Skeletal muscle cell (primary cell): ENCODE measurements at regions not wholly inside any gene's neighbourhood (a gene's known extent, or its start where the extent isn't known, plus 50 kb on each side); places are given as distances from the start of the nearest gene placed in this dataset.

Source experiments
- DNase-seq: peaks from one replicate; pipeline ENCODE4 v3.0.0-alpha.2; 2010; ENCODE audit warnings: low read depth
- H3K4me3 ChIP-seq: 2 replicates; pipeline ENCODE4 v1.5.1; 2011; ENCODE audit warnings: low read depth, mild to moderate bottlenecking, control low read depth, low read length, moderate library complexity

GRCh38 chr5:173451651-173452050 is 123.4 kb upstream of the STC2 start:
- no peak overlapping the region for H3K4me3 ChIP-seq
- DNase-seq, result no peak

DNA sequence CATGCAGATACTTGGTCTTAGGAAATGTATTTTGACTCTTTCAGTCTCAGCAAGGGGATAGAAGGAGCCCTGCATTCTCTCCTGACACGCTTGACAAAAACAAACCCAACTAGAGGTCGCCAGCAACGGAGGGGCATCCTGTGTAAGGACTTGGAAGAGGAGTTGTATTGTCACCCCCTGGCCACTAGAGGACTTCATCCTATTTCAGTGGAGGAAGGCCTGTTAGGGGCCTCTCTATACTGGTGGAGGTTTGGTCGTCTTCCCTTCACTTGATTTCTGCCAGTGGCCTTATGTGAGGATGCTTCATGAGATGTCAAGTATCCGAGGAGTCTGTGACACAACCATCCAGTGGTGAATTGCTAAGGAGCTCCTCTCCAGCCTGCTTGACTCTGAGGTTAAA is 122.8 kb upstream of the STC2 start:
- no peak overlapping the region for H3K4me3 ChIP-seq
- no peak for DNase-seq

DNA sequence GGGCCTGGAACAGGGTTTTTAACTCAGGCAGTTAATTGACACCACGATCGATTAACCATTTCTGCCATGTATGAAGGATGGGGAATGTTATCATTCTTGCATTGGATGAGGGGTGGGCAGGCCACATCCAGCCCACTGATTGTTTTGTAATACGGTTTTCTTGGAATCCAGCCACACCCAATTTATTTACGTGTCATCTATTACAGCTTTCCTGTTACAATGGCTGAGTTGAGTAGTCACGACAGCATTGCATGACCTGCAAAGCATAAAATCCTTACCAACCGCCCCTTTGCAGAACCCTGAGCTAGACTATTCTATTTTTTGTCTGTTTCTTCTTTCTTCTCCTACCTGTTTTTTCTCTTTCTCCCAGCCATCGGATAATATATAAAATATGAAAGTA is 122.0 kb upstream of the STC2 start:
- H3K4me3 ChIP-seq, result no peak overlapping the region
- DNase-seq, result no peak

- H3K4me3 ChIP-seq, result no peak overlapping the region
- DNase-seq, result no peak
Observed at GRCh38 chr5:173448856-173449255, 120.6 kb upstream of the STC2 start.

DNA sequence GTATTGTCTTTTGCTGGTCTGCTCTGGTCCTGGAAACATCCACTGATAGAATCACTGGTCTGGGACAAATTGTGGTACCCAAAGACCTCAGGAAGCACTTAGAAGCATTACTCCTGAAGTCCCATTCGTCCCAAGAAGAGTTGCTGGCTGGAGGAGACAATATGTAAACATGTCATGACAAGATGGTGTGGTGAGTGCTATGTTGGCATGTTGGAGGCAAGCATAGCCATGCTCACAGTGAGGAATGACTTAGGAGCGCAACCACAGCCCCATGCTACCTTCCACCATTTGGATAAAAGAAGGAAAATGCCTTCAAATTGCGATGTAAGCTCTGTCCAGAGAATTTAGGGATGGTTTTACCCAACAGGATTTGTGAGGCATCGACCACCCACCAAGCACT is 115.8 kb upstream of the STC2 start:
- no peak overlapping the region for H3K4me3 ChIP-seq
- DNase-seq, result no peak

DNA sequence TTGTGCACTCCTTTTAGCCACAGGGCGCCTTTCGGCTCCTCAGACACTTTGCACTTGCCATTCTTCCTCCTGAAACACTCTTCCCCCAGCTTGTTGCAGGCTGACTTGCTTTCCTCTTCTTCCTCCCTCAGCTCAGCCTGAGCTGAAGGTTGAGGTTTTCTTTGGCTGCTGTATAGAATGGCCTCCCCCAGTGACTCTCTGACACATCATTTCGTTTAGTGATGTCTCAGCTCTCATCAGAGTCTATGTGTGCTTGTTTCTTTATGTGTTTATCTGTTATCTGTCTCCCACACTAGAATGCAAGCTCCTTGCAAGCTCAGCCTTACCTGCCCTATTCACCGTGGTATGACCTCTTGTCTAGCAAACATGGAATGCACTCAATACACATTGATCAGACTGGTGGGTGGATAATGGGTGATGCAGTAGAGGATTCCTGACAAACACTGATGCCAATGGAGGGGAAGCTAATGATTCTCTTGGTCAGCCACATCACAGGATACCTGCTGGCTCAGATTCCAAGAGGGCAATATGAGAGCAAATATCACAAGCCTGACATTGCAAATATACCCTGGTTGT is 112.9 kb upstream of the STC2 start:
- H3K4me3 ChIP-seq, result no peak overlapping the region
- DNase-seq, result no peak

GRCh38 chr5:173438951-173439350 is 110.7 kb upstream of the STC2 start:
- no peak overlapping the region for H3K4me3 ChIP-seq
- DNase-seq, result no peak

GRCh38 chr5:173435447-173435846 is 107.2 kb upstream of the STC2 start:
- no peak for DNase-seq
- H3K4me3 ChIP-seq, result no peak overlapping the region

DNA sequence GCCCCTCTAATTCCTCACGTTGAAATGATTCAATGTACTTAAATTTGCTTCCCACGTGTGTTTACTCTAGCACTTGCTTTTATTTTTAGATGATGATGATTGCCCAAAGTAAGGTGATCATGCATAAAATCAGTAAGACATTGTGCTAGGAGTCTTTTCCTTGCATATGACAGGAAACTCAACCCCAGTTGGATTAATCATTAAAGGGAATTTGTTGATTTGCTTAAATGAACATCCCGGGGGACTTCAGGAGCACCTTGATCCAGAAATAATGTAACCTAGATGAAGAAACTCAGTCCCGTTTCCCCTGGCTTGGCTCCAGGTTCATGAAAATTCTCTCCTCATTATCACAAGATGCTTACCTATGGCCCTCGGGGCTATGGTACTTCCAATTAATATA is 106.1 kb upstream of the STC2 start:
- no peak overlapping the region for H3K4me3 ChIP-seq
- DNase-seq, result no peak

GRCh38 chr5:173430394-173430793 is 102.2 kb upstream of the STC2 start:
- no peak overlapping the region for H3K4me3 ChIP-seq
- DNase-seq, result no peak

- no peak overlapping the region for H3K4me3 ChIP-seq
- no peak for DNase-seq
Observed at GRCh38 chr5:173429489-173430150, 101.4 kb upstream of the STC2 start.

GRCh38 chr5:173423452-173424117 is 95.4 kb upstream of the STC2 start:
- DNase-seq, result no peak

GRCh38 chr5:173420108-173420507 is 91.9 kb upstream of the STC2 start:
- H3K4me3 ChIP-seq, result no peak overlapping the region
- DNase-seq, result no peak

More at GRCh38 chr5:173423452-173424117, 95.4 kb upstream of the STC2 start:
- H3K4me3 ChIP-seq, result no peak overlapping the region

DNA sequence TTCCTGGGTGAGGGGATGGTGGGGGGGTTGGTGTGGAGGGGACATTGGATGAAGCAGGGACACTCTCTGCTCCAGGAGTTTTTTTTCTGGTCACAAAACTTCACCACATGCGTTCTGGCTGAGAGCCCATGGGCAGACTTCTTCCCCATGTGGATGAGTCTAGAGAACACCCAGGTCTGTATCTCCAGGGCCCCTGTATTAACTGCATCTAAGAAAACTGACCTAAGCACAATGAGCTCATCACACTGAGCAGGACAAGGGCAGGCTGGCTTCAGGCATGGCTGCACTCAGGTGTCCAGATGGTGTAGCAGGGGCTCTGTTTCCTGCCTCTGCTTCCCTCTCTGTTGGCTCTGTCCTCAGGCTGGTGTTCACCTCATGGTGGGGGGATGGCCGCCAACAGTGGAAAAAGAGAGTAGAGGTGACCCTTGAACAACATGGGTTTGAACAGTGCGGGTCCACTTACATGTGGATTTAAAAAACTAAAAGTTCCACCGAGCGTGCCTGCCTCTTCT is 85.3 kb upstream of the STC2 start:
- H3K4me3 ChIP-seq, result no peak overlapping the region
- DNase-seq, result no peak

DNA sequence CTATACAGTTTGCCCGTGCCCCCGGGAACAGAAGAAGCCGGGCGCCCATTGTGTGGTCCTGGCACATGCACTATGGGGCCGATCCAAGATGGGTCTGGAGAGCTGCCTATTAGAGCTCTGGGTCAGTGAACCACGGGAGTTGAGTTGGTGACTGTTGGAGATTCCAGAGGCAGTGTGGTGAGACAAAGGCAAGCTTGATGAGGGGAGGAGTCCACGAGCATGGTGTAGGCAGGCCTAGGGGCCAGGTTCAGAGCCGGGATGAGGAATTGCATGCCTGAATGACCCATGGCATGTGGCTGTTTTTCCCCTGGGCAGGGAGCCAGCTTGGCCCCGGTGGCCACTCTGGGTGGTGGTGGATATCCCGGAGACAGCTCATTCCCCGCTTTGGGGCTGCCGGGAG is 84.4 kb upstream of the STC2 start:
- DNase-seq, result no peak
- no peak overlapping the region for H3K4me3 ChIP-seq

GRCh38 chr5:173411791-173412555 is 83.8 kb upstream of the STC2 start:
- no peak overlapping the region for H3K4me3 ChIP-seq
- no peak for DNase-seq

DNA sequence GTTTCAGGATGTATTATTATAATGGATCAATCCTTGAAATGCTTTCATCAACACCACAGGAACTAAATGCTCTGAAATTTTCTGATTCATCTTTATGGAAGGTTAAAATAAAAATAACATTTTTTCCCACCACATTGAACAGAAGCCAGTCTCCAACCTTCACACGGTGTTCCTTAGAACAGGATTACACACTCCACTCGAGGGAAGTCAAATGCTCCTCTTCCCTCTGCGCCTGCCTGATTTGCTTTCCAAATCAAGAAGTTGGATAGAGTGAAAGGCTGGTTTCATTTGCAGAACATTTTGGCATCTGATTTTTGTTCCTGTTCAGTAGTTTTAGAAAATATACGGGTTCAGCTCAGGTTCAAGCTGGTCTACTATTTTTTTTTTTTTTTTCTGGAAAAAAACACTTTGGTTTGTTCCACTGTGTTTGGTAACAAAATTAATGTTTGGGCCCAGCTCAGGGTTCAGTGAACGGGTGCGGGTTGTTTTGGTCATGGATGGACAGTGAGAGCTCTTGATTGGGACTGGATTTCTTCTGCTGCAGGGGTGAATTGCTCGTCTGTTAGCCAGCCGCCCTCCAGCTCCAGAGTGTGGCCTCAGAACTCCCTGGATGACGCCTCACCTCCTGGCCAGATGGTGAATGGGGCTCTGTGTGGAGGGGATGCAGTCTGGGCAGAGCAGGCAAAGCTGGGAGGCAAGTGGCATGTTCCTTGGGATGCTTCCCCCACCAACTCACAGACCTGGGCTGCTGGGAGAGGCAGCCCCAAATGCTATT is 82.4 kb upstream of the STC2 start:
- DNase-seq, result no peak
- no peak overlapping the region for H3K4me3 ChIP-seq

DNA sequence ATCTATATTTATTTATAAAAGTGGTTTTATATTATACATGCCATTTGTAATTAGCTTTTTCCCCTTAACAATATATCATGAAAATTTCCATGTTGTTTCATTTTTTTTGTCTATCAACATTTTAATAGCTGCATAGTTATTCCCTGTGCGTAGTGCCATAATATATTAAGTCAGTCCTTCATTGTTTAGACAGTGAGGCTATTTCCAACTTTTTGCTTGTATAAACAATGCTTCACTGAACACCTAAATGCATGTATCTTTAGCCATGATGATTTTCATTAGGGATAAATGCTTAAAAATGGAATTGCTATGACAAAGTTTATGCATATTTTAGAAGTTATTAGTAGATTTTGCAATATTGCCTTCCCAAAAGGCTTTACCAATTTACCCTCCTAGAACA is 80.7 kb upstream of the STC2 start:
- no peak overlapping the region for H3K4me3 ChIP-seq
- DNase-seq, result no peak

DNA sequence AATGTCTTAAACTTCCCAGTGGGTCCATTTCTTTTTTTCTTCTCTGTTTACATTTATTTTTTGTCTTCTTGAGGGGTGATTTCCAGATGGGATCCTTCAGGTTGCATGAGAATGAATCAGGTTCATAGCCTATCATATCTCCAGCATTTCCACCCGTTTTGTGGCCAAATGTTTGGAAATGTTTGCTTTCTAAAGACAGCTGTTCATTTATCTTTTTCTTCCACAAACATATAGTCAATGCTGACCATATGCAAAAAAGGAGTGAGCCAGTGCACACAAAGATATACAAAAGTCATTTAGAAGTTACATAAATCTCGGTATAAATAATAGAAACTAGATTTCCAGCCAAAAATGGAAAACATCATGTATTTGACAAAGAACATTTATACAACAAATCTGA is 71.6 kb upstream of the STC2 start:
- no peak for DNase-seq
- no peak overlapping the region for H3K4me3 ChIP-seq
